GM12873 (cell line): ENCODE measurements at regions not wholly inside any gene's neighbourhood (a gene's known extent, or its start where the extent isn't known, plus 50 kb on each side); places are given as distances from the start of the nearest gene placed in this dataset.

Experiments
- CTCF ChIP-seq: IDR thresholded peaks from 2 replicates; pipeline ENCODE4 v1.5.1; 2012; ENCODE audit warnings: low read depth, mild to moderate bottlenecking, moderate library complexity, low read length, control low read depth; ENCODE audit not compliant: insufficient read depth; ENCODE audit errors: missing control alignments

GRCh38 chr1:83125456-83125855, 873.5 kb downstream of the TTLL7 start:
- no peak for TF ChIP-seq CTCF

- no peak for TF ChIP-seq CTCF
Measured at GRCh38 chr1:83123019-83123418, 875.9 kb downstream of the TTLL7 start.

GRCh38 chr1:83118472-83118871, 880.5 kb downstream of the TTLL7 start:
- TF ChIP-seq CTCF, result no peak

GRCh38 chr1:83115785-83116184, 883.1 kb downstream of the TTLL7 start:
- no peak for TF ChIP-seq CTCF

- no peak for TF ChIP-seq CTCF
Measured at GRCh38 chr1:83114136-83114834, 884.6 kb downstream of the TTLL7 start.

GRCh38 chr1:83113652-83114051, 885.3 kb downstream of the TTLL7 start:
- TF ChIP-seq CTCF, result no peak

GRCh38 chr1:83112248-83112885, 886.6 kb downstream of the TTLL7 start:
- no peak for TF ChIP-seq CTCF
